Kidney (tissue), 13 donors: ENCODE measurements at regions not wholly inside any gene's neighbourhood (a gene's known extent, or its start where the extent isn't known, plus 50 kb on each side); places are given as distances from the start of the nearest gene placed in this dataset.
"Not testable (repeated sequence)": the region's sequence is repeated elsewhere in the genome, so short reads cannot be mapped to it uniquely, and the experiment has no call there.

Source experiments
- DNase-seq, 5 donors: peaks; one replicate each; pipeline ENCODE4 v3.0.0-alpha.2; 2013 to 2020
- FAIRE-seq: peaks from 2 replicates; lab custom pipeline; 2012; peaks lifted over from hg19 to GRCh38; lab: Jason Lieb, UNC
- H3K27ac ChIP-seq, 2 donors: one replicate each; pipeline ENCODE4 v1.7.0; 2013; ENCODE audit warnings: low read depth in 2 of 2, low read length in 2 of 2, inconsistent platforms in 1 of 2
- H3K27me3 ChIP-seq: one replicate; pipeline ENCODE4 v1.7.1; 2013; ENCODE audit warnings: low read length, inconsistent platforms; ENCODE audit not compliant: control insufficient read depth, insufficient read depth
- H3K36me3 ChIP-seq, 3 donors: one replicate each; pipeline versions ENCODE4 v1.7.0 to v1.7.1; 2013; ENCODE audit warnings: low read length in 3 of 3, control low read depth in 1 of 3, inconsistent platforms in 1 of 3; ENCODE audit not compliant: insufficient read depth in 3 of 3, control insufficient read depth in 2 of 3
- H3K4me1 ChIP-seq, 3 donors: one replicate each; pipeline versions ENCODE4 v1.7.0 to v1.7.1; 2013; ENCODE audit warnings: low read length in 3 of 3, inconsistent platforms in 1 of 3, low read depth in 1 of 3; ENCODE audit not compliant: control insufficient read depth in 2 of 3, insufficient read depth in 2 of 3
- H3K4me3 ChIP-seq, 3 donors: one replicate each; pipeline versions ENCODE4 v1.7.0 to v1.8.1; 2013; ENCODE audit warnings: low read length in 3 of 3, control low read depth in 1 of 3, inconsistent platforms in 1 of 3
- H3K9ac ChIP-seq, 3 donors: one replicate each; pipeline versions ENCODE4 v1.7.0 to v1.7.1; 2013; ENCODE audit warnings: low read length in 3 of 3, control low read depth in 1 of 3, inconsistent platforms in 1 of 3
- H3K9me3 ChIP-seq, 3 donors: one replicate each; pipeline versions ENCODE4 v1.7.0 to v1.7.1; 2013; ENCODE audit warnings: low read length in 3 of 3, control low read depth in 1 of 3, inconsistent platforms in 1 of 3; ENCODE audit not compliant: control insufficient read depth in 2 of 3, insufficient read depth in 1 of 3
- intact Hi-C: fragments of 100-400 bp; cut with DNase I; formaldehyde crosslinking; loops from one replicate; pipeline ENCODE4 v1.11.1; 2022
- TF ChIP-seq, protein P1 (sequence below): IDR thresholded peaks from 3 replicates; pipeline ENCODE4 v1.5.1; 2012; ENCODE audit warnings: mild to moderate bottlenecking, moderate library complexity, borderline replicate concordance; ENCODE audit not compliant: insufficient read depth; ENCODE audit errors: extremely low read depth
- donor health status: control.
- donor health status: control.
- donor health status: control.
- donor health status: control.
- donor health status: control.
- donor health status: DM: yes; HTN: yes; CAD: no.
- donor health status: Normal renal cell carcinoma (clear cell type).

- H3K9me3 ChIP-seq, intact Hi-C loops, H3K36me3 ChIP-seq, DNase-seq, H3K4me3 ChIP-seq, H3K27ac ChIP-seq, H3K27me3 ChIP-seq, FAIRE-seq, H3K4me1 ChIP-seq, H3K9ac ChIP-seq: not testable (repeated sequence)
These were observed 541.8 kb downstream of the TP53TG3F start for GRCh38 chr16:34001184-34001583.

GRCh38 chr16:34001961-34002360 lies 542.5 kb downstream of the TP53TG3F start:
- DNase-seq, intact Hi-C loops: not testable (repeated sequence)

DNA sequence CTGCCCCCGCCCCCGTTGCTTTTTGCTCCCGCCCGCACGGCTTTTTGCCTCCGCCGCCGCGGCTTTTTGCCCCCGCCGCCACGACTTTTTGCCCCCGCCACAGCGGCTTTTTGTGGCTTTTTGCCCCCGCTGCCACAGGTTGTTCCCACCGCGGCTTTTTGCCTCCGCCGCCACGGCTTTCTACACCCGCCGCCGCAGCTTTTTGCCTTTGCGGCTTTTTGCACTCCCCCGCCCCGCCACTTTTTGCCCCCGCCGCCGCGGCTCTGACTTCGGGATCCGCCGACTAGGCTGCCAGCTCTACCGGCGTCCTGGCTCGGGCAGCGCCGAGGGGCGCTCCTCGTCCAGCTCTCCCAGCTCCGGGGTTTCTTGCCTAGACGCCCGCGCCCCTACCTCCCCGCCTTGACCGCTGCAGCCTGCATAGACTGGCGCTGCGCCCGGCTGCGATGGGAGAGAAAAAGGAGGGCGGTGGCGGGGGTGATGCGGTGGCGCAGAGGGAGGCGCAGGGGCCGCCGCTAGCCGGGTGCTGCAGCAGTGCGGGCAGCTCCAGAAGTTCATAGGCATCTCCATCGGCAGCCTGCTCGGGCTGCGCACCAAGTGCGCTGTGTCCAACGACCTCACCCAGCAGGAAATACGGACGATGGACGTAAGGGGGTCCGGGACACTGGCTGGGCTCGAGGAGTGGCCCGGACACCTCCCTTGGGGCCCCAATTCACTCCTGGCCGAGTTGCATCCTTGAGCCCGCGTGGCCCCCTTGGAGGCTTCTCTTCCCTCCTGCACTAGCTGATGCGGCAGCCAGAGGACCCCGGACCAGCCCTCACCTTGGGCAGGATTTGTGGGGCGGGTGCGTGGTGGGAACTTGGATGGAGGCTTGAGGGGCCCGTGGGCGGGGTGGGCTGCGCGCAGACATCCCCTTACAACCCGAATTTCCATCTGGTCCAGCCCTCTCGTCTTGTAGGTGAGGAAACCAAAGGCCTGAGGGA lies 555.7 kb downstream of the TP53TG3F start:
- FAIRE-seq, H3K27ac ChIP-seq, H3K9me3 ChIP-seq, H3K9ac ChIP-seq, intact Hi-C loops, H3K4me3 ChIP-seq, H3K27me3 ChIP-seq, H3K36me3 ChIP-seq, H3K4me1 ChIP-seq: not testable (repeated sequence)
- peak in 1 of 5 donors; percentile 45 for DNase-seq

More at GRCh38 chr16:34001961-34002360, 542.5 kb downstream of the TP53TG3F start:
- H3K9ac ChIP-seq, H3K27ac ChIP-seq, H3K36me3 ChIP-seq, H3K9me3 ChIP-seq, H3K4me1 ChIP-seq, H3K4me3 ChIP-seq, FAIRE-seq, H3K27me3 ChIP-seq: not testable (repeated sequence)

DNA sequence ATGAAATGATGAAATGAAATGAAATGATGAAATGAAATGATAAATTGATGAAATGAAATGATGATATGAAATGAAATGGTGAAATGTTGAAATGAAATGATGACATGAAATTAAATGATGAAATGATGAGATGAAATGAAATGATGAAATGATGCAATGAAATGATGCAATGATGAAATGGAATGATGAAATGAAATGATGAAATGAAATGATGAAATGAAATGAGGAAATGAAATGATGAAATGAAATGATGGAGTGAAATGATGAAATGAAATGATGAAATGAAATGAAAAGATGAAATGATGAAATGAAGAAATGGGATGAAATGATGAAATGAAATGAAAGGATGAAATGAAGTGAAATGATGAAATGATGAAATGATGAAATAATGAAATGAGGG lies 558.9 kb downstream of the TP53TG3F start:
- peak; percentile 32 for FAIRE-seq
- H3K4me3 ChIP-seq, intact Hi-C loops, H3K36me3 ChIP-seq, H3K4me1 ChIP-seq, H3K9me3 ChIP-seq, H3K27ac ChIP-seq, DNase-seq, H3K9ac ChIP-seq, H3K27me3 ChIP-seq: not testable (repeated sequence)

DNA sequence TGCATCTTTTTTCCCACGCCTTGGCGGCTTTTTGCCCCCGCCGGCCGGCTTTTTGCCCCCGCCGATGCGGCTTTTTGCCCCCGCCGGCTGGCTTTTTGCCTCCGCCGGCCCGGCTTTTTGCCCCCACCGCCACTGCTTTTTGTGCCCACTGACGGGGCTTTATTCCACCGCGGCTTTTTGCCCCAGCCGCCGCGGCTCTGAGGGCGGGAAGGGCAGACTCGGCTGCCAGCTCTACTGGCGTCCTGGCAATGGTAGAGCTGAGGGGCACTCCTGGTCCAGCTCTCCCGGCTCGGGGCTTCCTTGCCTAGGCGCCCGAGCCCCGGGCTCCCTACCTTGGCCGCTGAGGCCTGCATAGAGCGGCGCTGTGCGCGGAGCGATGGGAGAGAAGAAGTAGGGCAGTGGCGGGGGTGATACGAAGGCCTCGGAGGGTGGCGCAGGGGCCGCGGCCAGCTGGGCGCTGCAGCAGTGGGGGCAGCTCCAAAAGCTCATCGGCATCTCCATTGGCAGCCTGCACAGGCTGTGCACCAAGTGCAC lies 591.4 kb downstream of the TP53TG3F start:
- Histone ChIP-seq H3K36me3 (no peaks in the 10 kb centered on the region), H3K9ac (no peak overlapping the region), H3K9me3 (peaks cover 0 to 4% (median 0%) of the 10 kb centered on the region in 3 donors), H3K27ac (no peak overlapping the region), H3K27me3 (no peaks in the 10 kb centered on the region), H3K4me1 (no peaks in the 10 kb centered on the region), H3K4me3 (no peak overlapping the region)
- no peak for FAIRE-seq
- TF ChIP-seq, protein P1, sequence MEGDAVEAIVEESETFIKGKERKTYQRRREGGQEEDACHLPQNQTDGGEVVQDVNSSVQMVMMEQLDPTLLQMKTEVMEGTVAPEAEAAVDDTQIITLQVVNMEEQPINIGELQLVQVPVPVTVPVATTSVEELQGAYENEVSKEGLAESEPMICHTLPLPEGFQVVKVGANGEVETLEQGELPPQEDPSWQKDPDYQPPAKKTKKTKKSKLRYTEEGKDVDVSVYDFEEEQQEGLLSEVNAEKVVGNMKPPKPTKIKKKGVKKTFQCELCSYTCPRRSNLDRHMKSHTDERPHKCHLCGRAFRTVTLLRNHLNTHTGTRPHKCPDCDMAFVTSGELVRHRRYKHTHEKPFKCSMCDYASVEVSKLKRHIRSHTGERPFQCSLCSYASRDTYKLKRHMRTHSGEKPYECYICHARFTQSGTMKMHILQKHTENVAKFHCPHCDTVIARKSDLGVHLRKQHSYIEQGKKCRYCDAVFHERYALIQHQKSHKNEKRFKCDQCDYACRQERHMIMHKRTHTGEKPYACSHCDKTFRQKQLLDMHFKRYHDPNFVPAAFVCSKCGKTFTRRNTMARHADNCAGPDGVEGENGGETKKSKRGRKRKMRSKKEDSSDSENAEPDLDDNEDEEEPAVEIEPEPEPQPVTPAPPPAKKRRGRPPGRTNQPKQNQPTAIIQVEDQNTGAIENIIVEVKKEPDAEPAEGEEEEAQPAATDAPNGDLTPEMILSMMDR: no peak
- intact Hi-C loops: no loop called here
- DNase-seq: peak in 1 of 5 donors; percentile 37
